ENCODE measurements at regions not wholly inside any gene's neighbourhood (a gene's known extent, or its start where the extent isn't known, plus 50 kb on each side); places are given as distances from the start of the nearest gene placed in this dataset.

DNA sequence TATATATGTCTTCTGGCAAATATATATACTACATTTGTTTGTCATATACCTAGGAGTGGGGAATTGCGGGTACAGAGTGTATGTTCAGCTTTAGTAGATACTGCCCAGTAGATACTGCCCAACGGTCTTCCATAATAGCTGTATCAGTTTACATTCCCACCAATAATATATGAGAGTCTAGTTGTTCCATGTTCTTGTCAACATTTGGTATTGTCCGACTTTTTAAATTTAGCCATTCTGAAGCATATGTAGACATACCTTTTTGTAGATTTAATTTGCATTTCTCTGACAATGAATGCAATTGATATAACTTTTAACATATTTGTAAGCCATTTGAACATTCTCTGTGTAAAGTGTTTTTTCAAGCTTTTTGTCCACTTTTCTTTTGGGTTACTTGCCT is 99.0 kb upstream of the HIVEP3 start:
- in situ Hi-C loops (cut with MboI; ENCODE audit: low pct_unique_long_range_greater_than_20kb, low sequenced_read_pairs, unreplicated experiment), result no loop called here
- no peak for DNase-seq (ENCODE audit: low spot score)

DNA sequence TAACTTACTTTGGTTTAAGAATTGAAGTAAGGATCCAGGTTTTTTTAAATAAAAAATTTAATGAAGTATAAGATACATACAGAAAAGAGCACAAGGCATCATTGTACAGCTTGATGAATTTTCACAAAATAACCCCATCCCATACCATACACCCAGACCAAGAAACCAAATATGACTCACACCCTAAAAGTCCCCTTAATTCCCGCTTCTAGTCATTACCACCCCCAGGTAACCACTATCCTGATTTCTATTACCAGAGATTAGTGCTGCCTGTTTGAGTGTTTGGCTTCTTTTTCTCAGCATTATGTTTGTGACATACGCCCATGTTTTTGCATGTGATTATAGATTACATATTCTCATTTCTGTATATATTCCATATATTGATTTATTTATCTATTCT is 98.5 kb upstream of the HIVEP3 start:
- no peak for DNase-seq (ENCODE audit: low spot score)
- TF ChIP-seq CTCF (IDR thresholded peaks at IDR 0.05; ENCODE audit: extremely low read depth, insufficient read depth, missing control alignments), result no peak
- in situ Hi-C loops (cut with MboI; ENCODE audit: low pct_unique_long_range_greater_than_20kb, low sequenced_read_pairs, unreplicated experiment), result no loop called here

More for the DNA sequence above, 99.0 kb upstream of the HIVEP3 start:
- no peak for TF ChIP-seq CTCF (IDR thresholded peaks at IDR 0.05; ENCODE audit: extremely low read depth, insufficient read depth, missing control alignments)

DNA sequence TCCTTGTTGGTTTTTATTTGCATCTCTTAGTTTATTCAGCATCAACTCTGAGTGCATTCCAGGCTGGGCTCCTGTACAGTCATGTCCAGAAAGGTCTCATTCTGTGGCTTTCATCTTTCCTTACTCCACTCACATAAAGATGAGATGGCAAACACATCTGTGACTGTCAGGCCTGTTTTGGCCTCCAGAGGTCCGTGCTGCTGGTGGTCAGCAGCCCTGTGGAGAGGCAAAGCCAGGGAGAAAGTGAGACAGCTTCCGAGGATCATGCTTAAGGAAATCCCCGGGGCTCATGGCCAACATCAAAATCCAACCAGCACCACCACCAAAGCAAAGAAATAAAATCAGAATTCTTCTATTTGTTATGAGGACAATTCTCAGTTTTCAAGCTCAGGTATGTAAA is 96.1 kb upstream of the HIVEP3 start:
- in situ Hi-C loops (cut with MboI; ENCODE audit: low pct_unique_long_range_greater_than_20kb, low sequenced_read_pairs, unreplicated experiment), result no loop called here
- DNase-seq (ENCODE audit: low spot score), result no peak
- no peak for TF ChIP-seq CTCF (IDR thresholded peaks at IDR 0.05; ENCODE audit: extremely low read depth, insufficient read depth, missing control alignments)

GRCh38 chr1:42013881-42014470 is 95.3 kb upstream of the HIVEP3 start:
- DNase-seq (ENCODE audit: low spot score), result no peak
- in situ Hi-C loops (cut with MboI; ENCODE audit: low pct_unique_long_range_greater_than_20kb, low sequenced_read_pairs, unreplicated experiment), result no loop called here
- no peak for TF ChIP-seq CTCF (IDR thresholded peaks at IDR 0.05; ENCODE audit: extremely low read depth, insufficient read depth, missing control alignments)

- no peak for TF ChIP-seq CTCF (IDR thresholded peaks at IDR 0.05; ENCODE audit: extremely low read depth, insufficient read depth, missing control alignments)
- in situ Hi-C loops (cut with MboI; ENCODE audit: low pct_unique_long_range_greater_than_20kb, low sequenced_read_pairs, unreplicated experiment), result no loop called here
- DNase-seq (ENCODE audit: low spot score), result no peak
Observed at GRCh38 chr1:42012852-42013251, 94.1 kb upstream of the HIVEP3 start.

GRCh38 chr1:42010381-42010780 is 91.7 kb upstream of the HIVEP3 start:
- TF ChIP-seq CTCF (IDR thresholded peaks at IDR 0.05; ENCODE audit: extremely low read depth, insufficient read depth, missing control alignments), result no peak
- in situ Hi-C loops (cut with MboI; ENCODE audit: low pct_unique_long_range_greater_than_20kb, low sequenced_read_pairs, unreplicated experiment), result no loop called here

GRCh38 chr1:42008264-42008663 is 89.5 kb upstream of the HIVEP3 start:
- in situ Hi-C loops (cut with MboI; ENCODE audit: low pct_unique_long_range_greater_than_20kb, low sequenced_read_pairs, unreplicated experiment), result no loop called here
- TF ChIP-seq CTCF (IDR thresholded peaks at IDR 0.05; ENCODE audit: extremely low read depth, insufficient read depth, missing control alignments), result no peak
- no peak for DNase-seq (ENCODE audit: low spot score)

More at GRCh38 chr1:42010381-42010780, 91.7 kb upstream of the HIVEP3 start:
- DNase-seq (ENCODE audit: low spot score), result no peak

Measured in GM13977 (cell line).